Mammary epithelial cell (primary cell): ENCODE measurements at regions not wholly inside any gene's neighbourhood (a gene's known extent, or its start where the extent isn't known, plus 50 kb on each side); places are given as distances from the start of the nearest gene placed in this dataset.

Experiments used
- CTCF ChIP-seq, 2 donors: IDR thresholded peaks in 1 of 2; conservative IDR thresholded peaks in 1 of 2; 2 replicates each; pipeline ENCODE4 v1.5.1; 2011 to 2012; ENCODE audit warnings: inconsistent platforms in 2 of 2, low read length in 2 of 2, mild to moderate bottlenecking in 2 of 2, control low read depth in 1 of 2, low read depth in 1 of 2; ENCODE audit not compliant: insufficient read depth in 1 of 2; ENCODE audit errors: extremely low read depth in 1 of 2
- EZH2 ChIP-seq: IDR thresholded peaks from 2 replicates; pipeline ENCODE4 v1.6.1; 2012; ENCODE audit warnings: low read length, inconsistent platforms, borderline replicate concordance

GRCh38 chr4:33837043-33837838 is 2407.1 kb downstream of the ARAP2 start:
- TF ChIP-seq EZH2 (no peak), CTCF (conservative IDR thresholded peaks at IDR 0.05 in 1 of 2, IDR thresholded peaks at IDR 0.05 in 1 of 2; ENCODE audit: extremely low read depth in 1 of 2, insufficient read depth in 1 of 2, low read depth in 1 of 2, low read length in 2 of 2) (no peak)
